ENCODE measurements at regions not wholly inside any gene's neighbourhood (a gene's known extent, or its start where the extent isn't known, plus 50 kb on each side); places are given as distances from the start of the nearest gene placed in this dataset.
"Not testable (repeated sequence)": the region's sequence is repeated elsewhere in the genome, so short reads cannot be mapped to it uniquely, and the experiment has no call there.

GRCh38 chr1:79239840-79240239, 233.3 kb upstream of the ADGRL4 start:
- no peak for DNase-seq

- DNase-seq: no peak
Observed at GRCh38 chr1:79235301-79236002, 228.9 kb upstream of the ADGRL4 start.

GRCh38 chr1:79232818-79233217, 226.3 kb upstream of the ADGRL4 start:
- no peak for DNase-seq

- not testable (repeated sequence) for DNase-seq
Observed at GRCh38 chr1:79230751-79231150, 224.2 kb upstream of the ADGRL4 start.

GRCh38 chr1:79226963-79227362, 220.4 kb upstream of the ADGRL4 start:
- DNase-seq: no peak

- DNase-seq: no peak
Observed at GRCh38 chr1:79224537-79224936, 218.0 kb upstream of the ADGRL4 start.

- DNase-seq: no peak
Observed at GRCh38 chr1:79220509-79220908, 214.0 kb upstream of the ADGRL4 start.

- DNase-seq: no peak
Observed at GRCh38 chr1:79215311-79215710, 208.8 kb upstream of the ADGRL4 start.

GRCh38 chr1:79207786-79208185, 201.3 kb upstream of the ADGRL4 start:
- no peak for DNase-seq

- DNase-seq: no peak
Observed at GRCh38 chr1:79207331-79207730, 200.8 kb upstream of the ADGRL4 start.

GRCh38 chr1:79204779-79205479, 198.4 kb upstream of the ADGRL4 start:
- no peak for DNase-seq

- no peak for DNase-seq
Observed at GRCh38 chr1:79198832-79199231, 192.3 kb upstream of the ADGRL4 start.

- DNase-seq: no peak
Observed at GRCh38 chr1:79197421-79197820, 190.9 kb upstream of the ADGRL4 start.

GRCh38 chr1:79196211-79196610, 189.7 kb upstream of the ADGRL4 start:
- DNase-seq: no peak

GRCh38 chr1:79193211-79194079, 186.9 kb upstream of the ADGRL4 start:
- no peak for DNase-seq

- no peak for DNase-seq
Observed at GRCh38 chr1:79190074-79190473, 183.5 kb upstream of the ADGRL4 start.

GRCh38 chr1:79188337-79188736, 181.8 kb upstream of the ADGRL4 start:
- DNase-seq: no peak

GRCh38 chr1:79186260-79186659, 179.7 kb upstream of the ADGRL4 start:
- no peak for DNase-seq

GRCh38 chr1:79177844-79178243, 171.3 kb upstream of the ADGRL4 start:
- no peak for DNase-seq

- no peak for DNase-seq
Observed at GRCh38 chr1:79161077-79161476, 154.5 kb upstream of the ADGRL4 start.

- no peak for DNase-seq
Observed at GRCh38 chr1:79155991-79156390, 149.5 kb upstream of the ADGRL4 start.

- DNase-seq: no peak
Observed at GRCh38 chr1:79151006-79151796, 144.7 kb upstream of the ADGRL4 start.

Data from right lung (tissue), 2 donors.